Naive thymus-derived CD8-positive, alpha-beta T cell (primary cell): ENCODE measurements at regions not wholly inside any gene's neighbourhood (a gene's known extent, or its start where the extent isn't known, plus 50 kb on each side); places are given as distances from the start of the nearest gene placed in this dataset.
"Not testable (repeated sequence)": the region's sequence is repeated elsewhere in the genome, so short reads cannot be mapped to it uniquely, and the experiment has no call there.

Experiments used
- ATAC-seq, 2 donors: fragments of 150-1000 bp; cut with Tn5 transposase in 1 of 2; sonication (Bioruptor Pico), chemical (Tn5 transposase) in 1 of 2; 1 replicate in 1 of 2; 2 replicates in 1 of 2; pipeline ENCODE4 v1.10.0; 2021; ENCODE audit warnings: mild to moderate bottlenecking in 2 of 2, moderate library complexity in 2 of 2
- POLR2A ChIA-PET: fragments of 350-600 bp; sonication (Branson Sonifier 250); formaldehyde crosslinking; loops from one replicate; lab custom pipeline; 2021; ENCODE audit warnings: antibody characterized with exemption; lab: Charles Lee
- DNase-seq, 10 donors: peaks; one replicate each; pipeline versions ENCODE4 v3.0.0 to v3.0.0-alpha.2; 2020 to 2022
- H3K27ac Mint-ChIP-seq, 10 donors: one replicate each; pipeline ENCODE4 v1.8.0; 2020 to 2022; ENCODE audit warnings: mild to moderate bottlenecking in 10 of 10, mixed read lengths in 10 of 10, moderate library complexity in 4 of 10, inconsistent platforms in 1 of 10
- H3K27me3 Mint-ChIP-seq, 5 donors: one replicate each; pipeline ENCODE4 v1.8.0; 2021 to 2022; ENCODE audit warnings: mixed read lengths in 5 of 5
- H3K36me3 Mint-ChIP-seq, 3 donors: one replicate each; pipeline ENCODE4 v1.8.0; 2020 to 2022; ENCODE audit warnings: mixed read lengths in 3 of 3, mild to moderate bottlenecking in 2 of 3, inconsistent platforms in 1 of 3
- H3K4me1 Mint-ChIP-seq, 4 donors: one replicate each; pipeline ENCODE4 v1.8.0; 2021 to 2022; ENCODE audit warnings: mixed read lengths in 4 of 4
- H3K4me3 Mint-ChIP-seq, 10 donors: one replicate each; pipeline ENCODE4 v1.8.0; 2020 to 2022; ENCODE audit warnings: mild to moderate bottlenecking in 10 of 10, mixed read lengths in 10 of 10, moderate library complexity in 6 of 10, inconsistent platforms in 1 of 10
- H3K9me3 Mint-ChIP-seq, 9 donors: one replicate each; pipeline ENCODE4 v1.8.0; 2020 to 2022; ENCODE audit warnings: mixed read lengths in 9 of 9, mild to moderate bottlenecking in 3 of 9, inconsistent platforms in 1 of 9, moderate library complexity in 1 of 9

DNA sequence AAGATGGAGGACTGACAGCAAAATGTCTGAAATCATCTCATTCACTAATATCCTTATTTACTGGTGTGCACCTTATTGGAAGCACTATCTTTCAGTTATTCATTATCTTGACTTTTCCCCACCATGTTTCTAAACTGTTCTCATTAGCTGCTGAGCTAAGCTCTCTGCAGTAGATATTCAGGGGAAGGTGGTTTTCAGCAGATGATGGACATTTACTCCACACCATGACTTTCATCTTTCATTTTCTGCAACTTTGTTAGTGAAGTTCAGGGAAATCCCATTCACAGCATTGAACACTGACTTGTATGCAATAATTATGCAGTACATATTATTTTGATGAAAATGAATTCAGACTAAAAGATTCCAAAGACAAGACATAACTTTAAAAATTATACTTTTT lies 373.6 kb upstream of the FLRT2 start:
- no peaks in the 10 kb centered on the region for H3K4me1 Mint-ChIP-seq
- no peak for ATAC-seq
- no peaks in the 10 kb centered on the region for H3K36me3 Mint-ChIP-seq
- POLR2A ChIA-PET: no interaction called here
- H3K27ac Mint-ChIP-seq: no peak overlapping the region
- no peak overlapping the region for H3K4me3 Mint-ChIP-seq
- peaks cover 0 to 13% (median 8%) of the 10 kb centered on the region in 9 donors for H3K9me3 Mint-ChIP-seq
- no peaks in the 10 kb centered on the region for H3K27me3 Mint-ChIP-seq
- DNase-seq: no peak

DNA sequence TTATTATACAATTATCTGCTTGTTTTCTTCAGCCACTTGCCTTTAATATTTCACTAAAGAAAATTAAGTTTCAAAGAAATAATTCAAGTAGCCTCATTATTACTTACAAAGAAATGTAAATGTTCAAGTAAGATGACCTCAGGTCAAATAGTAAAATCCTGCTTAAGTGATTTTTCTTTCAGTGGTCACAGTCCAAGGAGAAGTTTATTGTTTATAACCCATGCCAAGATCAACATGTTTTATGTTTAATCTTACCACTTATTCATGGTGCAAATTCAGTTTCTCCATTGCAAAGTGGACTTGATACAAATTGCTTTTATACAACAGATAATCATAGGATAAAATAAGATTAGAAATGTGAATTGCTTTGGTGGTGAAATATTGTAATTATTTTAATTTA lies 370.2 kb upstream of the FLRT2 start:
- no peaks in the 10 kb centered on the region for H3K36me3 Mint-ChIP-seq
- no peaks in the 10 kb centered on the region for H3K4me1 Mint-ChIP-seq
- H3K27ac Mint-ChIP-seq: no peak overlapping the region
- H3K4me3 Mint-ChIP-seq: no peak overlapping the region
- no peaks in the 10 kb centered on the region for H3K27me3 Mint-ChIP-seq
- ATAC-seq (no peak), DNase-seq (no peak)
- POLR2A ChIA-PET: no interaction called here
- peaks cover 3 to 42% (median 9%) of the 10 kb centered on the region in 9 donors for H3K9me3 Mint-ChIP-seq

DNA sequence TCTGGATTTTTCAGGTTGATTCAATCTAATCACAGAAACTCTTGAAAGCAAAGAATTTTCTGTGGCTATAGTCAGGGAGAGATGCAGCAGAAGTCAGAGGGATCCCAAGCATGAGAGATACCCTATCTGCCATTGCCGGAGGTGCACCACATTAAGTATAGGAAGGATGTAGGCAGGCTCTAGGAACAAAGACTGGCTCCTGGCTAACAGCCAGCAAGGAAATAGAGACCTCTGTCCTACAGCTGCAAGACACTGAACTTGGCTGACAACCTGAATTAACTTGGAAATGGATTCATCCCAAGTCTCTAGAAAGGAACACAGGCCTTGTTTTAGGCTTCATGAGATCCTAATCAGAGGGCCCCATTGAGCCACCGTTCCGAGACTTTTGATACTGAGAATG lies 364.9 kb upstream of the FLRT2 start:
- H3K9me3 Mint-ChIP-seq: peaks cover 0 to 50% (median 9%) of the 10 kb centered on the region in 9 donors
- no peaks in the 10 kb centered on the region for H3K4me1 Mint-ChIP-seq
- DNase-seq: no peak
- POLR2A ChIA-PET: no interaction called here
- H3K36me3 Mint-ChIP-seq: no peaks in the 10 kb centered on the region
- ATAC-seq: no peak
- H3K27me3 Mint-ChIP-seq: no peaks in the 10 kb centered on the region
- H3K27ac Mint-ChIP-seq: no peak overlapping the region
- no peak overlapping the region for H3K4me3 Mint-ChIP-seq

GRCh38 chr14:85169381-85169780 lies 360.6 kb upstream of the FLRT2 start:
- ATAC-seq (no peak), DNase-seq (no peak)
- no peaks in the 10 kb centered on the region for H3K4me1 Mint-ChIP-seq
- peaks cover 0 to 20% (median 0%) of the 10 kb centered on the region in 9 donors for H3K9me3 Mint-ChIP-seq
- no peak overlapping the region for H3K4me3 Mint-ChIP-seq
- POLR2A ChIA-PET: no interaction called here
- no peaks in the 10 kb centered on the region for H3K27me3 Mint-ChIP-seq
- no peak overlapping the region for H3K27ac Mint-ChIP-seq
- H3K36me3 Mint-ChIP-seq: no peaks in the 10 kb centered on the region

DNA sequence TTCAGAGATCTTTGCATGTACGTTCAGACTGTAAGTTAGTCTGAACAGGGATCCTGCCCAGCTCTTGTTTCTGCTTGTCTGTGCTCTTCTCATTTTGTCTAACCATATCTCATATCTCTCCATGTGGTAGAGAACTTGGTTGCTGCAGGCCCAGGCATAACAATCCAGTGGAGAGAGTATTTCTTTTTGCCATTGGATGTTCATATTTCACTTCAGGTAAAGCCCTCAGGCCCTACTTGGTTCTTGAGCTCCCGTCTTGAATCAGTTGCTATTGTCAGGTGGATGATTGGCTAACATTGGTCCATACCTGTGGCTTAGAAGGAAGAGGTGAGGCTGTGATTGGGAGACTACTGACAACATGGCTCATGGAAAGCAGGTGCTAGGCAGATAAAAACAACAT lies 357.7 kb upstream of the FLRT2 start:
- H3K27me3 Mint-ChIP-seq: no peaks in the 10 kb centered on the region
- H3K4me1 Mint-ChIP-seq: no peaks in the 10 kb centered on the region
- ATAC-seq (no peak), DNase-seq (no peak)
- H3K4me3 Mint-ChIP-seq: no peak overlapping the region
- H3K9me3 Mint-ChIP-seq: peaks cover 0 to 10% (median 2%) of the 10 kb centered on the region in 9 donors
- H3K36me3 Mint-ChIP-seq: no peaks in the 10 kb centered on the region
- POLR2A ChIA-PET: no interaction called here
- H3K27ac Mint-ChIP-seq: no peak overlapping the region

GRCh38 chr14:85172889-85173477 lies 357.0 kb upstream of the FLRT2 start:
- H3K36me3 Mint-ChIP-seq: no peaks in the 10 kb centered on the region
- no peak overlapping the region for H3K4me3 Mint-ChIP-seq
- DNase-seq (no peak), ATAC-seq (no peak)
- H3K27me3 Mint-ChIP-seq: no peaks in the 10 kb centered on the region
- POLR2A ChIA-PET: no interaction called here
- no peak overlapping the region for H3K27ac Mint-ChIP-seq
- H3K4me1 Mint-ChIP-seq: no peaks in the 10 kb centered on the region
- peaks cover 0 to 10% (median 0%) of the 10 kb centered on the region in 9 donors for H3K9me3 Mint-ChIP-seq

GRCh38 chr14:85175556-85175955 lies 354.4 kb upstream of the FLRT2 start:
- POLR2A ChIA-PET: no interaction called here
- Mint-ChIP-seq H3K4me3 (no peak overlapping the region), H3K9me3 (peaks cover 0 to 13% (median 8%) of the 10 kb centered on the region in 9 donors), H3K27ac (no peak overlapping the region), H3K36me3 (no peaks in the 10 kb centered on the region), H3K27me3 (no peaks in the 10 kb centered on the region), H3K4me1 (no peaks in the 10 kb centered on the region)
- ATAC-seq (no peak), DNase-seq (no peak)

DNA sequence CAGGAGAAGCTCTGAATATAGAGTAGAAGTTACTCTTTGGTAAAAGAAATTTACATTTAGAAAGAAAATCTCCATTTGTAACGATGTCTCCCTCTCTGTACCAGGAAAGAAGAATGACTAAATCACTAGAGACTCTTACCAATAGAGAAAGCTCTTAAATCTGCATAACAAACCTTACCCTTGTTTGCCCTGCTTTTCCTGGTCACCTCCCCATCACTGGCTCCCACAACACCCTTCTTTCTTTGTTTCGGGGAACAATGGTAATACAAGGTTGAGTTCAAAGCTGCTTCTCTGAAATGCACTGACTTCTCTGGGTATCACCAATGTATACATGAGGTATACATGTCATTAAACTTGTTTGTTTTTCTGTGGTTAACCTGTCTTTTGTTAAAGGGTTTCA lies 351.1 kb upstream of the FLRT2 start:
- Mint-ChIP-seq H3K4me3 (no peak overlapping the region), H3K27me3 (no peaks in the 10 kb centered on the region), H3K9me3 (peaks cover 0 to 18% (median 8%) of the 10 kb centered on the region in 9 donors), H3K27ac (no peak overlapping the region), H3K36me3 (no peaks in the 10 kb centered on the region), H3K4me1 (no peaks in the 10 kb centered on the region)
- ATAC-seq: no peak
- POLR2A ChIA-PET: no interaction called here
- no peak for DNase-seq

DNA sequence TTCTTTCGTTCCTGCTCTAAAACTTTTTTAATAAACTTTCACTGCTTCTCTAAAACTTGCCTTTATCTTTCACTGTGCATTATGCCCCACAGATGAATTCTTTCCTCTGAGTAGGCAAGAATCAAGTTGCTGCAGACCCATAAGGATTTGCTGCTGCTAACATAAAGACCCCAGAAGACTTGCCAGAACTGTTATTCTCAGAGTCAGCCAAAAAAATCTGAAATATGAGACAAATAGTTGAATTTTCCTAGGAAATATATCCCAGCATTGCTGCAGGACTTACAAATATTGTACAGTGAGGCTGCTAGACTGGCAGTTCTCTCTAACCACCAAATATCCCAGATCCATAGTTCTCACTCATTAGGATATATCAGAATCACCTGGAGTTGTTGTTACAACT lies 349.1 kb upstream of the FLRT2 start:
- Mint-ChIP-seq H3K27ac (no peak overlapping the region), H3K4me3 (no peak overlapping the region), H3K36me3 (no peaks in the 10 kb centered on the region), H3K9me3 (peaks cover 0 to 21% (median 8%) of the 10 kb centered on the region in 9 donors), H3K27me3 (no peaks in the 10 kb centered on the region), H3K4me1 (no peaks in the 10 kb centered on the region)
- POLR2A ChIA-PET: no interaction called here
- no peak for ATAC-seq
- no peak for DNase-seq

- Mint-ChIP-seq H3K27me3 (no peaks in the 10 kb centered on the region), H3K9me3 (peaks cover 0 to 21% (median 7%) of the 10 kb centered on the region in 9 donors), H3K36me3 (no peaks in the 10 kb centered on the region), H3K4me1 (no peaks in the 10 kb centered on the region), H3K4me3 (no peak overlapping the region), H3K27ac (no peak overlapping the region)
- ATAC-seq (no peak), DNase-seq (no peak)
- POLR2A ChIA-PET: no interaction called here
Observed at GRCh38 chr14:85182282-85182681, 347.7 kb upstream of the FLRT2 start.

GRCh38 chr14:85186082-85186481 lies 343.9 kb upstream of the FLRT2 start:
- POLR2A ChIA-PET: no interaction called here
- no peak for DNase-seq
- Mint-ChIP-seq H3K36me3 (no peaks in the 10 kb centered on the region), H3K4me1 (no peaks in the 10 kb centered on the region), H3K9me3 (peaks cover 0 to 20% (median 1%) of the 10 kb centered on the region in 9 donors), H3K27me3 (no peaks in the 10 kb centered on the region), H3K27ac (no peak overlapping the region), H3K4me3 (no peak overlapping the region)
- no peak for ATAC-seq

DNA sequence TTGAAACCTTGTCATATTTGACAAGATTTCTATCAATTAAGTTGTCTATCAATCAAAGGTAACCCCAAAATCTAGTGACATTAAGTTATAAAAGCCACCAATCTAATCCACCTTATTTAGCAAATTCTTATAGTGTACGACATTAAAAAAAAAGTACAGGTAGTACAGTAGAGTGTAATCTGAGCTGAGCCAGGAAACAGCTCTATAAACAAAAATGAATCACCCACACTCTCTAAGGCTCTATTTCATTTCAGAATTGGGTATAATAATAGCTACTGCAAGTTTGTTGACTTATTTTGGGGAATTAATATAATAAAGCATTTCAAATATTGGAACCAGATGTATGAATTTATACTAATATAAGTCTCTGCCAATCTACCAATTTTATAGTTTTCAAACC lies 342.4 kb upstream of the FLRT2 start:
- ATAC-seq (no peak), DNase-seq (no peak)
- no peak overlapping the region for H3K4me3 Mint-ChIP-seq
- peaks cover 0 to 20% (median 1%) of the 10 kb centered on the region in 9 donors for H3K9me3 Mint-ChIP-seq
- no peak overlapping the region for H3K27ac Mint-ChIP-seq
- no peaks in the 10 kb centered on the region for H3K36me3 Mint-ChIP-seq
- H3K4me1 Mint-ChIP-seq: no peaks in the 10 kb centered on the region
- POLR2A ChIA-PET: no interaction called here
- H3K27me3 Mint-ChIP-seq: no peaks in the 10 kb centered on the region

DNA sequence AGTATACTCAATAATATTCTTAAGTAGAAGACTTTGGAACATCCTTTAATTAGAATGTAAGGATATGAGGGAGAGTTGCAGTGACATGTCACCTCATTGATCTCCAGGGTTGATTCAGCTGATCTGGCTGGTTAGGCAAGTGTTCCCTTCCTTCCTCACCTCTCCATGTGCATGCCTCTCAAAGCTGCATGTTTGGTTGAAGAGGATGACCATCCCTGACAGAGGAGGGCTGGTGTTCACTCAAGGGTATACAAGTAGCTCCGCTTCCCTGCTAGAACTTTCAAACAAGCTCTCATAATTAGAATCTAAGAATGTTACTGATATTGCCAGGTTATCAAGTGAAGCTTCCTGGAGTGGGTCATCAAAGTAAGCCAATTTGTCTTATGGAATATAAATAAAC lies 341.1 kb upstream of the FLRT2 start:
- H3K36me3 Mint-ChIP-seq: no peaks in the 10 kb centered on the region
- POLR2A ChIA-PET: no interaction called here
- H3K27ac Mint-ChIP-seq: no peak overlapping the region
- H3K4me3 Mint-ChIP-seq: no peak overlapping the region
- no peak for DNase-seq
- ATAC-seq: no peak
- no peaks in the 10 kb centered on the region for H3K27me3 Mint-ChIP-seq
- peaks cover 0 to 15% (median under 1%) of the 10 kb centered on the region in 9 donors for H3K9me3 Mint-ChIP-seq
- H3K4me1 Mint-ChIP-seq: no peaks in the 10 kb centered on the region

DNA sequence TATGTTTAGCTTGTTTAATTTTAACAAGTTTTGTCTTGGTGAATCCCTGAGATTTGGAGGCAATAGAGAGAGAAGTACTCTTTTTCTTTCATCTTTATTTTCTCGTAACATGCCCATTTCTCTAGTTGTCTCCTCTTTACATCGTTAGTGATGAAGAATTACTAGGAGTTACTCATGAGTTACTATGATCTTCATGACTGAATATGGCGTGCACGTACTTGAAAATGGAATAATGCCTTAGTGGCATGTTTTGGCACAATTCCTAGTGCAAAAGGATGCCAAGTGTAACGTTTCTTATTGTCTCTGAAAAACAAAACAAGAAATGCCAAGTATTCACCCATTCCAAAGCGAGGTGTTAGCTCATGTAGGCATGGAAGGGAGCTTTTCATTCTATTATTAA lies 340.7 kb upstream of the FLRT2 start:
- POLR2A ChIA-PET, H3K4me1 Mint-ChIP-seq, DNase-seq, H3K27me3 Mint-ChIP-seq, H3K27ac Mint-ChIP-seq, H3K4me3 Mint-ChIP-seq, H3K36me3 Mint-ChIP-seq, ATAC-seq: not testable (repeated sequence)
- peaks cover 0 to 16% (median under 1%) of the 10 kb centered on the region in 9 donors for H3K9me3 Mint-ChIP-seq
